Erythroblast (primary cell): ENCODE measurements at regions not wholly inside any gene's neighbourhood (a gene's known extent, or its start where the extent isn't known, plus 50 kb on each side); places are given as distances from the start of the nearest gene placed in this dataset.

Source experiments
- GATA1 ChIP-seq: IDR thresholded peaks from 2 replicates; pipeline ENCODE4 v1.6.1; 2011; ENCODE audit warnings: low read depth, mild to moderate bottlenecking, control low read depth, low read length, moderate library complexity
- POLR2A ChIP-seq: IDR thresholded peaks from 2 replicates; pipeline ENCODE4 v1.6.1; 2011; ENCODE audit warnings: mild to moderate bottlenecking, low read length

- TF ChIP-seq POLR2A (no peak), GATA1 (no peak)
Measured at GRCh38 chr1:83109692-83110091, 889.2 kb downstream of the TTLL7 start.
